Panc1 (cell line): ENCODE measurements at regions not wholly inside any gene's neighbourhood (a gene's known extent, or its start where the extent isn't known, plus 50 kb on each side); places are given as distances from the start of the nearest gene placed in this dataset.

Experiments used
- CTCF ChIP-seq: fragments of 450-650 bp; IDR thresholded peaks from 2 replicates; pipeline ENCODE4 v1.5.1; 2017; ENCODE audit warnings: mild to moderate bottlenecking
- TCF7L2 ChIP-seq: IDR thresholded peaks from 2 replicates; pipeline ENCODE4 v1.6.1; 2011; ENCODE audit warnings: mild to moderate bottlenecking, low read depth, low read length, inconsistent platforms

- no peak for TF ChIP-seq CTCF
- TF ChIP-seq TCF7L2: no peak
These were observed 469.0 kb upstream of the STEAP1 start for GRCh38 chr7:89685287-89685686.
